ENCODE measurements at regions not wholly inside any gene's neighbourhood (a gene's known extent, or its start where the extent isn't known, plus 50 kb on each side); places are given as distances from the start of the nearest gene placed in this dataset.
"Not testable (repeated sequence)": the region's sequence is repeated elsewhere in the genome, so short reads cannot be mapped to it uniquely, and the experiment has no call there.

GRCh38 chrX:117510453-117510852, 606.2 kb downstream of the KLHL13 start:
- DNase-seq (ENCODE audit: extremely low read depth, low read depth): no peak

GRCh38 chrX:117508021-117508420, 608.6 kb downstream of the KLHL13 start:
- DNase-seq (ENCODE audit: extremely low read depth, low read depth): no peak

- DNase-seq (ENCODE audit: extremely low read depth, low read depth): no peak
Measured at GRCh38 chrX:117487421-117487820, 629.2 kb downstream of the KLHL13 start.

- no peak for DNase-seq (ENCODE audit: extremely low read depth, low read depth)
Measured at GRCh38 chrX:117483950-117484349, 632.7 kb downstream of the KLHL13 start.

- no peak for DNase-seq (ENCODE audit: extremely low read depth, low read depth)
Measured at GRCh38 chrX:117458243-117458968, 658.2 kb downstream of the KLHL13 start.

GRCh38 chrX:117455787-117456186, 660.8 kb downstream of the KLHL13 start:
- no peak for DNase-seq (ENCODE audit: extremely low read depth, low read depth)

- no peak for DNase-seq (ENCODE audit: extremely low read depth, low read depth)
Measured at GRCh38 chrX:117429501-117429900, 687.1 kb downstream of the KLHL13 start.

- no peak for DNase-seq (ENCODE audit: extremely low read depth, low read depth)
Measured at GRCh38 chrX:117407449-117408150, 709.0 kb downstream of the KLHL13 start.

GRCh38 chrX:117400839-117401238, 715.8 kb downstream of the KLHL13 start:
- no peak for DNase-seq (ENCODE audit: extremely low read depth, low read depth)

GRCh38 chrX:117400005-117400404, 716.6 kb downstream of the KLHL13 start:
- DNase-seq (ENCODE audit: extremely low read depth, low read depth): no peak

- no peak for DNase-seq (ENCODE audit: extremely low read depth, low read depth)
Measured at GRCh38 chrX:117397844-117398243, 718.8 kb downstream of the KLHL13 start.

GRCh38 chrX:117394506-117395070, 722.0 kb downstream of the KLHL13 start:
- DNase-seq (ENCODE audit: extremely low read depth, low read depth): not testable (repeated sequence)

GRCh38 chrX:117392360-117392759, 724.2 kb downstream of the KLHL13 start:
- not testable (repeated sequence) for DNase-seq (ENCODE audit: extremely low read depth, low read depth)

- DNase-seq (ENCODE audit: extremely low read depth, low read depth): peak; percentile 53
Measured at GRCh38 chrX:117376460-117376859, 740.1 kb downstream of the KLHL13 start.

GRCh38 chrX:117335209-117335608, 781.4 kb downstream of the KLHL13 start:
- DNase-seq (ENCODE audit: extremely low read depth, low read depth): no peak

- no peak for DNase-seq (ENCODE audit: extremely low read depth, low read depth)
Measured at GRCh38 chrX:117327373-117327772, 789.2 kb downstream of the KLHL13 start.

- no peak for DNase-seq (ENCODE audit: extremely low read depth, low read depth)
Measured at GRCh38 chrX:117325706-117326105, 790.9 kb downstream of the KLHL13 start.

GRCh38 chrX:117305168-117305766, 811.3 kb downstream of the KLHL13 start:
- DNase-seq (ENCODE audit: extremely low read depth, low read depth): no peak

GRCh38 chrX:117301086-117301485, 815.5 kb downstream of the KLHL13 start:
- DNase-seq (ENCODE audit: extremely low read depth, low read depth): no peak

- DNase-seq (ENCODE audit: extremely low read depth, low read depth): no peak
Measured at GRCh38 chrX:117291760-117292159, 824.9 kb downstream of the KLHL13 start.

- no peak for DNase-seq (ENCODE audit: extremely low read depth, low read depth)
Measured at GRCh38 chrX:117274965-117275364, 812.2 kb upstream of the CT83 start.
